Heart right ventricle (tissue), 16 donors: ENCODE measurements at regions not wholly inside any gene's neighbourhood (a gene's known extent, or its start where the extent isn't known, plus 50 kb on each side); places are given as distances from the start of the nearest gene placed in this dataset.

Source experiments
- ATAC-seq, 8 donors: fragments of 200-7000 bp; cut with Tn5 transposase; one replicate each; pipeline ENCODE4 v1.9.1; 2020; ENCODE audit warnings: mild to moderate bottlenecking in 8 of 8, moderate library complexity in 8 of 8, moderate number of reproducible peaks in 1 of 8
- DNase-seq, 2 donors: peaks; one replicate each; pipeline ENCODE4 v3.0.0-alpha.2; 2020
- H3K27ac ChIP-seq, 10 donors: fragments of 200-600 bp; sonication (generic) in 2 of 10; one replicate each; pipeline versions ENCODE4 v1.5.0 to v1.8.0; 2020 to 2022; ENCODE audit warnings: mild to moderate bottlenecking in 3 of 10
- H3K27me3 ChIP-seq, 7 donors: fragments of 200-600 bp; one replicate each; pipeline ENCODE4 v1.8.0; 2021 to 2022; ENCODE audit warnings: mild to moderate bottlenecking in 2 of 7
- H3K36me3 ChIP-seq, 9 donors: fragments of 200-600 bp; sonication (generic) in 1 of 9; one replicate each; pipeline versions ENCODE4 v1.5.0 to v1.8.0; 2020 to 2022; ENCODE audit warnings: mild to moderate bottlenecking in 2 of 9
- H3K4me1 ChIP-seq, 9 donors: fragments of 200-600 bp; sonication (generic) in 1 of 9; one replicate each; pipeline versions ENCODE4 v1.5.0 to v1.8.0; 2020 to 2022; ENCODE audit warnings: mild to moderate bottlenecking in 4 of 9
- H3K4me3 ChIP-seq, 10 donors: fragments of 200-600 bp; sonication (generic) in 2 of 10; one replicate each; pipeline versions ENCODE4 v1.5.0 to v1.8.0; 2020 to 2022; ENCODE audit warnings: mild to moderate bottlenecking in 7 of 10, moderate library complexity in 2 of 10
- H3K9me3 ChIP-seq, 11 donors: fragments of 200-600 bp in 10 of 11; sonication (generic) in 2 of 11; one replicate each; pipeline versions ENCODE4 v1.5.0 to v1.8.0; 2013 to 2022; ENCODE audit warnings: mild to moderate bottlenecking in 2 of 11, control low read depth in 1 of 11, moderate library complexity in 1 of 11
- WGBS, 2 donors: extraction: QIAGEN DNeasy Blood & Tissue Kit; methylation state at CpG; one replicate each; pipeline ENCODE4 v1.1.7; 2013; ENCODE audit warnings: inconsistent platforms in 1 of 2; 5-methylcytosine and 5-hydroxymethylcytosine counted together
- intact Hi-C, 10 donors: fragments of 100-400 bp; cut with DNase I; formaldehyde crosslinking; loops; one replicate each; pipeline versions ENCODE4 v1.11.1 to v1.14.2; 2022
- TF ChIP-seq, protein P1 (sequence below), 9 donors: fragments of 200-600 bp; sonication (generic) in 2 of 9; IDR thresholded peaks; one replicate each; pipeline versions ENCODE4 v1.5.0 to v1.8.0; 2021 to 2022; ENCODE audit warnings: antibody characterized with exemption in 9 of 9, mild to moderate bottlenecking in 5 of 9, moderate library complexity in 1 of 9
- donor health status: Arrhythmogenic right ventricular cardiomyopathy.
- donor health status: ischemic (EF 13 %, LVEDD 7.1; RV severe dilation, severe dysfunction).
- donor health status: healthy with polysubstance abuse.
- donor health status: DM: no; HTN: yes; CAD: no.
- donor health status: DM: no; HTN: no; CAD: no.
- donor health status: ischemic (EF 25% LVEDD 6.9; RV normal size, moderate dysfunction).
- donor health status: ischemic (EF 25% LVEDD 5.7; RV mildly dilated, moderate dysfunction).
- donor health status: healthy.
- donor health status: DM: yes; HTN: yes; CAD: no.
- donor health status: Ischemic cardiomyopathy.
- donor health status: ischemic (EF 35%, LVEDD 5.7; RV mildly dilated, moderate dysfunction).
- donor health status: nonischemic (EF 11% LVEDD 7.7; RV severe dilation, severe dysfunction).
- donor health status: DM: yes; HTN: yes; CAD: no.
- donor health status: PGD.
- donor health status: ischemic (EF 29% LVEDD 5.4; RV normal size, mild dysfunction).
- donor health status: nonischemic (EF 23%, LVEDD 6.1; RV moderate dilation, normal function).

- no peak overlapping the region for H3K4me3 ChIP-seq
- WGBS, 2 donors: 94 to 95% methylated on average over 4 of the region's 4 CpGs
- no peak for ATAC-seq
- peaks cover 0 to 15% (median 10%) of the 10 kb centered on the region in 9 donors for H3K4me1 ChIP-seq
- H3K27me3 ChIP-seq: peaks cover 0 to 23% (median 0%) of the 10 kb centered on the region in 7 donors
- intact Hi-C loops: no loop called here
- H3K9me3 ChIP-seq: peaks cover 0 to 4% (median 0%) of the 10 kb centered on the region in 11 donors
- TF ChIP-seq, protein P1, sequence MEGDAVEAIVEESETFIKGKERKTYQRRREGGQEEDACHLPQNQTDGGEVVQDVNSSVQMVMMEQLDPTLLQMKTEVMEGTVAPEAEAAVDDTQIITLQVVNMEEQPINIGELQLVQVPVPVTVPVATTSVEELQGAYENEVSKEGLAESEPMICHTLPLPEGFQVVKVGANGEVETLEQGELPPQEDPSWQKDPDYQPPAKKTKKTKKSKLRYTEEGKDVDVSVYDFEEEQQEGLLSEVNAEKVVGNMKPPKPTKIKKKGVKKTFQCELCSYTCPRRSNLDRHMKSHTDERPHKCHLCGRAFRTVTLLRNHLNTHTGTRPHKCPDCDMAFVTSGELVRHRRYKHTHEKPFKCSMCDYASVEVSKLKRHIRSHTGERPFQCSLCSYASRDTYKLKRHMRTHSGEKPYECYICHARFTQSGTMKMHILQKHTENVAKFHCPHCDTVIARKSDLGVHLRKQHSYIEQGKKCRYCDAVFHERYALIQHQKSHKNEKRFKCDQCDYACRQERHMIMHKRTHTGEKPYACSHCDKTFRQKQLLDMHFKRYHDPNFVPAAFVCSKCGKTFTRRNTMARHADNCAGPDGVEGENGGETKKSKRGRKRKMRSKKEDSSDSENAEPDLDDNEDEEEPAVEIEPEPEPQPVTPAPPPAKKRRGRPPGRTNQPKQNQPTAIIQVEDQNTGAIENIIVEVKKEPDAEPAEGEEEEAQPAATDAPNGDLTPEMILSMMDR (IDR thresholded peaks at IDR 0.05): no peak
- DNase-seq: no peak
- H3K27ac ChIP-seq: no peak overlapping the region
- H3K36me3 ChIP-seq: no peaks in the 10 kb centered on the region
Measured at GRCh38 chr14:53634793-53635192, 321.8 kb downstream of the BMP4 start.

DNA sequence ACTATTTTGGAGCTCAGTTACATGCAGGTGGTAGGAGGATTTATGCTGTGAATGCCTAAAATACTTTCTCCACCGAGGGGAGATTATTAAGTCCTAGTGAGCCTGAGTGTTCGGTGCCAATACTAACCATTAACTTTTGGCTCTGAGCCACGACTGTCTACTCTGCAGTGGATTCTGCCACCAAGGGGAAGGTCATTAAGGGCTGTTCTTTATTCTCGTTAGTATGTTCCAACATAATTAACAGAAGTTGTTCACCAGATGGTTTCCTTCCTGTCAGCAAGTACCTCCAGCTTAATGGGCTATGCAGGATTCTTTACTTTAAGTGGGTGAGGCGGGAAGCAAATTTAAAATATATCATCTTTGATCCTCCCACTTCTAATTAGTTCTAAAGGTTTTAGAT is 326.3 kb downstream of the BMP4 start:
- Histone ChIP-seq H3K27ac (peak overlapping the region in 1 of 10 donors; percentile 7), H3K9me3 (no peaks in the 10 kb centered on the region), H3K36me3 (no peaks in the 10 kb centered on the region), H3K4me3 (no peak overlapping the region), H3K4me1 (peaks cover 0 to 23% (median 11%) of the 10 kb centered on the region in 9 donors), H3K27me3 (peaks cover 0 to 19% (median 5%) of the 10 kb centered on the region in 7 donors)
- ATAC-seq (peak in 7 of 8 donors; percentile 17 to 83 (median 44)), DNase-seq (peak in 1 of 2 donors; percentile 16)
- TF ChIP-seq, protein P1 (IDR thresholded peaks at IDR 0.05): no peak
- intact Hi-C loops: no loop called here
- WGBS, 2 donors: 5 to 9% methylated on average over 5 of the region's 5 CpGs

- Histone ChIP-seq H3K36me3 (no peaks in the 10 kb centered on the region), H3K27me3 (peaks cover 0 to 19% (median 7%) of the 10 kb centered on the region in 7 donors), H3K4me3 (no peak overlapping the region), H3K9me3 (no peaks in the 10 kb centered on the region), H3K27ac (no peak overlapping the region), H3K4me1 (peaks cover 0 to 23% (median 11%) of the 10 kb centered on the region in 9 donors)
- WGBS, 2 donors: 56 to 63% methylated on average over 6 of the region's 6 CpGs
- intact Hi-C loops: no loop called here
- ATAC-seq (peak in 1 of 8 donors; percentile 35), DNase-seq (no peak)
- TF ChIP-seq, protein P1 (IDR thresholded peaks at IDR 0.05): no peak
Measured at GRCh38 chr14:53628732-53629430, 327.7 kb downstream of the BMP4 start.

GRCh38 chr14:53628261-53628660 is 328.4 kb downstream of the BMP4 start:
- Histone ChIP-seq H3K4me1 (peaks cover 0 to 23% (median 11%) of the 10 kb centered on the region in 9 donors), H3K36me3 (no peaks in the 10 kb centered on the region), H3K9me3 (no peaks in the 10 kb centered on the region), H3K27ac (no peak overlapping the region), H3K27me3 (peaks cover 0 to 19% (median 8%) of the 10 kb centered on the region in 7 donors), H3K4me3 (no peak overlapping the region)
- DNase-seq (no peak), ATAC-seq (no peak)
- WGBS, 2 donors: 58 to 76% methylated on average over 1 of the region's 1 CpG
- TF ChIP-seq, protein P1 (IDR thresholded peaks at IDR 0.05): no peak
- intact Hi-C loops: no loop called here
